H9 (cell line): ENCODE measurements at regions not wholly inside any gene's neighbourhood (a gene's known extent, or its start where the extent isn't known, plus 50 kb on each side); places are given as distances from the start of the nearest gene placed in this dataset.

Experiments
- DNase-seq: peaks from one replicate; pipeline ENCODE4 v3.0.0-alpha.2; 2017
- H2AFZ ChIP-seq: one replicate; pipeline ENCODE4 v1.6.1; 2013; ENCODE audit warnings: mild to moderate bottlenecking, low read length, control low read depth, moderate library complexity
- H2AK5ac ChIP-seq: 2 replicates; pipeline ENCODE4 v1.6.1; 2013; ENCODE audit warnings: low read length, control low read depth, mixed read lengths; ENCODE audit not compliant: insufficient read length
- H2BK120ac ChIP-seq: one replicate; pipeline ENCODE4 v1.6.1; 2013; ENCODE audit warnings: low read depth, mild to moderate bottlenecking, low read length, control low read depth, inconsistent platforms; ENCODE audit not compliant: poor library complexity, severe bottlenecking
- H2BK12ac ChIP-seq: 2 replicates; pipeline ENCODE4 v1.6.1; 2013; ENCODE audit warnings: low read length, control low read depth, mixed read lengths, low read depth; ENCODE audit not compliant: insufficient read length
- H2BK15ac ChIP-seq: 2 replicates; pipeline ENCODE4 v1.6.1; 2013; ENCODE audit warnings: low read depth, low read length, control low read depth
- H2BK20ac ChIP-seq: one replicate; pipeline ENCODE4 v1.6.1; 2013; ENCODE audit warnings: low read depth, mild to moderate bottlenecking, low read length, control low read depth, inconsistent platforms; ENCODE audit not compliant: poor library complexity, severe bottlenecking
- H2BK5ac ChIP-seq: 2 replicates; pipeline ENCODE4 v1.6.1; 2013; ENCODE audit warnings: low read length, control low read depth, mixed read lengths; ENCODE audit not compliant: insufficient read length
- H3K14ac ChIP-seq: 2 replicates; pipeline ENCODE4 v1.6.1; 2013; ENCODE audit warnings: low read length, control low read depth; ENCODE audit not compliant: insufficient read depth
- H3K18ac ChIP-seq: 2 replicates; pipeline ENCODE4 v1.6.1; 2013; ENCODE audit warnings: low read depth, mild to moderate bottlenecking, mixed read lengths, low read length, control low read depth; ENCODE audit not compliant: insufficient read length
- H3K23ac ChIP-seq: 2 replicates; pipeline ENCODE4 v1.6.1; 2013; ENCODE audit warnings: low read length, control low read depth, mixed read lengths, low read depth; ENCODE audit not compliant: insufficient read length
- H3K23me2 ChIP-seq: 2 replicates; pipeline ENCODE4 v1.6.1; 2013; ENCODE audit warnings: low read depth, mild to moderate bottlenecking, mixed read lengths, low read length, control low read depth; ENCODE audit not compliant: insufficient read length, poor library complexity, severe bottlenecking
- H3K27ac ChIP-seq: 2 replicates; pipeline ENCODE4 v1.5.1; 2013; ENCODE audit warnings: low read length, control low read depth, mixed read lengths, low read depth; ENCODE audit not compliant: insufficient read length
- H3K27me3 ChIP-seq: 2 replicates; pipeline ENCODE4 v1.6.1; 2013; ENCODE audit warnings: low read length, control low read depth, inconsistent platforms; ENCODE audit not compliant: insufficient read depth
- H3K4ac ChIP-seq: 2 replicates; pipeline ENCODE4 v1.6.1; 2013; ENCODE audit warnings: low read depth, mild to moderate bottlenecking, control low read depth, inconsistent platforms, low read length, moderate library complexity
- H3K4me1 ChIP-seq: 2 replicates; pipeline ENCODE4 v1.6.1; 2013; ENCODE audit warnings: low read length, control low read depth, inconsistent platforms; ENCODE audit not compliant: insufficient read depth
- H3K4me2 ChIP-seq: 2 replicates; pipeline ENCODE4 v1.6.1; 2013; ENCODE audit warnings: low read length, control low read depth, mixed read lengths; ENCODE audit not compliant: insufficient read length, insufficient read depth
- H3K56ac ChIP-seq: 2 replicates; pipeline ENCODE4 v1.6.1; 2013; ENCODE audit warnings: low read depth, mild to moderate bottlenecking, mixed read lengths, low read length, control low read depth; ENCODE audit not compliant: insufficient read length
- H3K79me1 ChIP-seq: 2 replicates; pipeline ENCODE4 v1.6.1; 2013; ENCODE audit warnings: low read depth, mild to moderate bottlenecking, moderate library complexity, low read length, control low read depth, inconsistent platforms; ENCODE audit not compliant: insufficient read depth, poor library complexity, severe bottlenecking
- H3K79me2 ChIP-seq: 2 replicates; pipeline ENCODE4 v1.6.1; 2013; ENCODE audit warnings: low read length, control low read depth, inconsistent platforms; ENCODE audit not compliant: insufficient read depth
- H3K9ac ChIP-seq: 2 replicates; pipeline ENCODE4 v1.6.1; 2013; ENCODE audit warnings: low read length, control low read depth, mixed read lengths; ENCODE audit not compliant: insufficient read length; ENCODE audit errors: extremely low read depth
- H3K9me3 ChIP-seq: one replicate; pipeline ENCODE4 v1.6.1; 2013; ENCODE audit warnings: low read depth, low read length, inconsistent platforms; ENCODE audit not compliant: control insufficient read depth
- H3T11ph ChIP-seq: one replicate; pipeline ENCODE4 v1.6.1; 2013; ENCODE audit warnings: mild to moderate bottlenecking, low read length, control low read depth, inconsistent platforms
- H4K20me1 ChIP-seq: one replicate; pipeline ENCODE4 v1.6.1; 2013; ENCODE audit not compliant: control insufficient read depth, insufficient read length, insufficient read depth
- H4K5ac ChIP-seq: 2 replicates; pipeline ENCODE4 v1.6.1; 2013; ENCODE audit warnings: low read depth, mild to moderate bottlenecking, mixed read lengths, low read length, control low read depth; ENCODE audit not compliant: insufficient read length
- H4K8ac ChIP-seq: replicated peaks from 2 replicates; pipeline ENCODE4 v1.6.1; 2013; ENCODE audit warnings: low read length, control low read depth, mixed read lengths, low read depth; ENCODE audit not compliant: insufficient read length
- H4K91ac ChIP-seq: 2 replicates; pipeline ENCODE4 v1.6.1; 2013; ENCODE audit warnings: low read depth, mild to moderate bottlenecking, moderate library complexity, mixed read lengths, low read length, control low read depth; ENCODE audit not compliant: insufficient read length
- H3K27ac Mint-ChIP-seq, 3 experiments: 2 replicates in 2 of 3; 3 replicates in 1 of 3; pipeline ENCODE4 v1.8.0; 2020 to 2021; ENCODE audit warnings: mixed read lengths in 3 of 3, mild to moderate bottlenecking in 1 of 3, moderate library complexity in 1 of 3
- H3K27me3 Mint-ChIP-seq: 2 replicates; pipeline ENCODE4 v1.8.0; 2021; ENCODE audit warnings: low read depth, mild to moderate bottlenecking, moderate library complexity, mixed read lengths
- H3K36me3 Mint-ChIP-seq, 3 experiments: 2 replicates in 2 of 3; 3 replicates in 1 of 3; pipeline ENCODE4 v1.8.0; 2020 to 2021; ENCODE audit warnings: low read depth in 3 of 3, mixed read lengths in 3 of 3; ENCODE audit not compliant: insufficient read depth in 1 of 3
- H3K4me1 Mint-ChIP-seq, 2 experiments: 2 replicates each; pipeline ENCODE4 v1.8.0; 2020; ENCODE audit warnings: mixed read lengths in 2 of 2
- H3K4me3 Mint-ChIP-seq, 2 experiments: 2 replicates in 1 of 2; 3 replicates in 1 of 2; pipeline ENCODE4 v1.8.0; 2020 to 2021; ENCODE audit warnings: mild to moderate bottlenecking in 2 of 2, mixed read lengths in 2 of 2, moderate library complexity in 1 of 2
- H3K9me3 Mint-ChIP-seq, 2 experiments: 2 replicates in 1 of 2; 3 replicates in 1 of 2; pipeline ENCODE4 v1.8.0; 2020; ENCODE audit warnings: mild to moderate bottlenecking in 2 of 2, mixed read lengths in 2 of 2, moderate library complexity in 1 of 2
- CTCF ChIP-seq: fragments of 200-600 bp; sonication (generic); conservative IDR thresholded peaks from 3 replicates; pipeline ENCODE4 v1.8.0; 2021; ENCODE audit warnings: antibody characterized with exemption, mild to moderate bottlenecking
- WGBS: extraction: QIAGEN DNeasy Blood & Tissue Kit; methylation state at CpG from one replicate; pipeline ENCODE4 v1.1.7; 2013; ENCODE audit warnings: missing lambda C conversion rate, low lambda C conversion rate, mixed read lengths; ENCODE audit not compliant: insufficient read length; ENCODE audit errors: extremely low coverage; 5-methylcytosine and 5-hydroxymethylcytosine counted together

- H3K23me2 ChIP-seq, result no peaks in the 10 kb centered on the region
- no peak overlapping the region for H2AK5ac ChIP-seq
- no peak overlapping the region for H2BK15ac ChIP-seq
- no peak overlapping the region for H3K23ac ChIP-seq
- no peak overlapping the region for H3K9ac ChIP-seq
- H2AFZ ChIP-seq, result no peak overlapping the region
- no peak overlapping the region for H3K56ac ChIP-seq
- no peak overlapping the region for H3T11ph ChIP-seq
- peaks cover 0 to 4% of the 10 kb centered on the region in 2 experiments; a peak in 2 of 4 replicates for H3K4me1 Mint-ChIP-seq
- H3K4ac ChIP-seq, result no peak overlapping the region
- H3K27me3 ChIP-seq, result no peaks in the 10 kb centered on the region
- H2BK12ac ChIP-seq, result no peak overlapping the region
- no peak for TF ChIP-seq CTCF
- no peaks in the 10 kb centered on the region for H3K79me2 ChIP-seq
- H2BK20ac ChIP-seq, result no peak overlapping the region
- H3K14ac ChIP-seq, result no peak overlapping the region
- H3K4me3 Mint-ChIP-seq, result no peak overlapping the region
- no peak for DNase-seq
- H3K27ac ChIP-seq, result no peak overlapping the region
- no peak overlapping the region for H4K8ac ChIP-seq
- H2BK120ac ChIP-seq, result no peak overlapping the region
- H4K91ac ChIP-seq, result no peak overlapping the region
- H4K5ac ChIP-seq, result no peak overlapping the region
- H3K27ac Mint-ChIP-seq, result no peak overlapping the region
- no CpG with 5 or more reads among the region's 3 CpGs for WGBS
- H3K4me2 ChIP-seq, result no peak overlapping the region
- no peaks in the 10 kb centered on the region for H3K79me1 ChIP-seq
- H3K27me3 Mint-ChIP-seq, result peaks cover 13% of the 10 kb centered on the region
- H3K4me1 ChIP-seq, result no peaks in the 10 kb centered on the region
- no peaks in the 10 kb centered on the region for H3K36me3 Mint-ChIP-seq
- no peaks in the 10 kb centered on the region; a peak in 1 of 5 replicates for H3K9me3 Mint-ChIP-seq
- H3K18ac ChIP-seq, result no peak overlapping the region
- H3K9me3 ChIP-seq, result no peaks in the 10 kb centered on the region
- no peak overlapping the region for H2BK5ac ChIP-seq
- H4K20me1 ChIP-seq, result no peaks in the 10 kb centered on the region
These were observed 51.8 kb upstream of the LIN7C start for GRCh38 chr11:27558401-27558800.
